NCI-H82 treated with DMSO at 0.1 percent for 48 hours (cell line): ENCODE measurements at regions not wholly inside any gene's neighbourhood (a gene's known extent, or its start where the extent isn't known, plus 50 kb on each side); places are given as distances from the start of the nearest gene placed in this dataset.
A peak's percentile ranks its signal among the peaks of the same experiment; 100 is the strongest.
"Not testable (repeated sequence)": the region's sequence is repeated elsewhere in the genome, so short reads cannot be mapped to it uniquely, and the experiment has no call there.

Experiments
- DNase-seq: peaks from one replicate; lab custom pipeline; 2025; ENCODE audit not compliant: unreplicated experiment; lab: John Stamatoyannopoulos, UW

DNA sequence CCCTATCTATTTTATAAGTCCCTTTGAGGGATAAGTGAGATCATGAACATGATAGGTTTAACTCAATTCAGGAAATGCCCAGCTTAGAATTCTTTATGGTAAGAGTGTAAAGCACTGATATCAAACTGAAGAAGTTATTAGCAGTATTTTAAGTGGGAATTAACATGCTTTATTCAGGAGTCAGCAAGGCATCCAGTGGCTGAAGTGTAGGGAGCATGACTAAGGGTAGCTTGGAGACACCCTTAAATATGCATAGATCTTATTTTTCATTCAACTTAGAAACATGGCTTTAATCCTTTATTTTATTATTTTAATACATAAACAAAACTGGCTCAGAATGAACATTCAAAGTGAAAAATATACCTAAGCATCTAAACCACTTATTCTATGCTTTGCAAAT, 158.3 kb upstream of the LPP start:
- DNase-seq = no peak

DNA sequence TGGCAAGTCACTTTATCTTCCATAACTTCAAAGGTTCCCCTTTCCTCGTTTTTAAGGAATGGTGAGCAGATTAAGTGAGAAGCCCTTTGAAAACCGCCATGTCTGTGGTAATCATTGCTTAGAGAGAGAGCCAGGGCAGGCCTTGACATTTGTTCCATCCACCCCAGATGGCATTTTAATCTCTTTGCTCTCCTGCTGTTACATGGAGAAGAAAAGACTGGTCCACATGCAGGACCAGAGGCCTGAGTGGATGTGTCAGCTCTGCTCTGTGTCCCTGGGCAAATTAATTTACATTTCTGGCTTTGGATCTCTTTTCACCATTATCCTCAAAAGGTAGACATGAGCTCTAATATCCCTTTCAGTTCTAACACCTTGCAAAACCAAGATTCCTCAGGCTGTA, 157.3 kb upstream of the LPP start:
- DNase-seq = no peak

DNA sequence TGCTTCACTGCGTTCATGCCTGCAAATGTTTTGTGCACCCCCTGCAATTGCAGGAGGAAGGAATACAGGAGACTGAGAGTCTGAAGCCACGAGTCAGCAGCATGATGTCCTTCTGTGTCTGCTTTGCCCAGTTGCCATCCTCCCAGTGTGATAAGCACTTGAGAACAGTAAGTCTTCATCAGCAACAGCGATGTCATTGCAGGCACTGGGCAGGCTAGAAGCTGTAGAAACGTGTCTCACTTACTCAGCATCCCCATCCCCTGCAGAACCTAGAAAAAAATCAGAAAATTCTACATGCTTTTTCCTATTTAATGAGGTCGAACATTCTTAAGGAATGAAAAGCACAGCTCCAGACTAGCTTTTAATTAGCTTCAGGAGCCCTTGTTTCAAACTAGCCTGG, 156.5 kb upstream of the LPP start:
- no peak for DNase-seq

DNA sequence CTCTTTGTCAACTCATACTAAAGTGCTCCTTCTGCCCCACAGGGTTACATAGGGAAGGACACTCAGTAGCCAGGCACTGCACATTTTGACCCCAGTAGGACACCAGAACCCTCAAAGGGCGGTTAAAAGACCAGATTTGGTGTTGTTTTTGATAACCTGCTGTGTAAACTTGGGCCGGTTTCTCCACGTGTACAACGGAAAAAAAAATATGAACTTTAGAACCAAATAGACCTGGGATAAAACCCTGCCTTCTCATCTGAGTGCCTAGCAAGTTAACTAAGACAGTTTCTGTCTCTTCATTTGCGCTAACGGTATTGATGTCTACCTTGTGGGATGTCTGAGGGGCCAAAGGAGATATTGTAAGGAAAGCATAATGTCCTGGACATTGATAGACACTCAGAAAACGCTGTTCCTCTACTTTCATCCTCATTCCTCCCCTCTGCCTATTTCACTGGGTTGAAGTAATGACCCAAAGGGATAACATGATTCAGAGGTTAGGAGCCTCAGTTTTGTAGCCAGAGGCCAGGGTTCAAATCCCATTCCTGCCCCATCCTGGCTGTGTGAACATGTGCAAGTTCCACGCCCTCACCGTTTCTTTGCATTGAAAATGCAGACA, 155.9 kb upstream of the LPP start:
- DNase-seq = no peak

DNA sequence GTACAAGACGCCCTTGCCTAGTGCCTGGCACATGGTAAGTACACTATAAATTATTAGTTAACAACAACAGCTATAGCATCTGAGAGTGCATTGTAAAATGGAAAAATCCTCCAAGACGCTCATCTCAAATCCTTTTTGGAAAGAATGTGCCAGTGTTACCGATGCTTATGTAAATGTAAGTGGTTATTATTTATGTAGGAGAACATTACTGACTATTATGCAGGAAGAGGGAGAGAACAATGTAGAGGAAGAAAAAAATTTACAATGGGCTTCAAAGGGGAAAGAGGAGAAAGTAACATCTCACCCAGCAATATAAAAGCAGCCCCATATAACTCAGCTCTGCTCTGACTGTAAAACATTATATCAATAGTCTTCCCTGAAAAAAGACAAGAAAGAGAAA, 155.3 kb upstream of the LPP start:
- no peak for DNase-seq

DNA sequence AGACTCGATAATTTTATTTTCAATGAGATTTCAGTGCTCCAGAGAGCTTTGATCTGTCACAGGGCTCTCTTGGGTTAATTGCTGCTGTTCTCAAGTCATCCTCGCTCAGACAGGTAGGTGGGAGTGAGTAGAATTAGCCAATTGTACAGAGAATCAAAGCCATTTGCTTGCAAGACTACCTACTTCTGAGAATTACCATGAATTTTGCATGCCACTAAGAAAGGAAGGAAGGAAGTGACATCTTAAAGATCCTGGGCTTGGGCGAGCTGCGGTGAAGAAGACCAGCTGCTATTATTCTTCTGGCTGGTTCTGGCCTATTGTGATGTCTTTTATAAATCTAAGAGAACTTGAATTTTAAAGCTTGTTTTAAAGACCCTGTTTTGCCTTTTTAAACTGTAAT, 154.1 kb upstream of the LPP start:
- DNase-seq = no peak

DNA sequence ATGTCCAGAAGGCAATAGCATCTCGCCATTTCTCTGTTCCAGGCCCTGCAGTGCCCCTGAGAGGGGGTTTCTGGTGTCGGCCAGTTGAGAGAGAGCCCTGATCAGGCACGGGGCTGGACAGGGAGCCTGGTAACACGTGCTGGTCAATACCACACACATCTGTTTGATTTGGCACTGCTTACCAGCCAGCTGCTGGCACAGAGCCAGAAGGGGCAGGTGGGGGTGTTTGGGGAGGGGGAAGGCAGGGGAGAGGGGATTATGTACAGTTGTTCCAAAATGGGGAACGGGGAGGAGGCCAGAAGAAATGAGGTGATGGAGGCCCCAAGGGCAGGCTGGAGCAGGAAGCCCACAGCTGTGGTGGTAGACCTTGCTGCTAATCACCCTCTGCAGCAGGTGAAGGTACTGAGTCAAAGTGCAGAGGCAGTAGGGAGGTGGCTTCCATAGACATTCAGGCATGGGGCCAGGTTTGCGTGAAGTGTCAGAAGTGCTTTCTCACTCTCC, 153.5 kb upstream of the LPP start:
- DNase-seq = no peak

DNA sequence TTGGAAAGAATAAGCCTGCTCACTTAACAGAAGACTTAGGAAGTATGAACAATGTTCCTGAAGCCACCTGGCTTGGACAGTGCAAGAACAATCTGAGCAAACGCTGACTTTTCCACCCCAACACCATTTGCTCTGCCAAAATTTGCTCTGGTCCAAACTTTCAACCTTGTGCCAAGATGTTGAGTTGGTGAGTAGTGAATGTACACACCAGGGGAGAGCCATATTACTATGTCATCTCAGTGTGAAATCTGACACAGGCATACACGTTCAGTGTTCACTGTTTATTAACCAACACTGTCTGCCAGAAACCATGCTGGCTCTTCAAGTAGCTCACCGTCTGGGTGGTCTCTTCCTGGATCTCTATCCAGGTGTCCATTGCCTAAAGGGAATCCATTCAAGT, 152.9 kb upstream of the LPP start:
- no peak for DNase-seq

DNA sequence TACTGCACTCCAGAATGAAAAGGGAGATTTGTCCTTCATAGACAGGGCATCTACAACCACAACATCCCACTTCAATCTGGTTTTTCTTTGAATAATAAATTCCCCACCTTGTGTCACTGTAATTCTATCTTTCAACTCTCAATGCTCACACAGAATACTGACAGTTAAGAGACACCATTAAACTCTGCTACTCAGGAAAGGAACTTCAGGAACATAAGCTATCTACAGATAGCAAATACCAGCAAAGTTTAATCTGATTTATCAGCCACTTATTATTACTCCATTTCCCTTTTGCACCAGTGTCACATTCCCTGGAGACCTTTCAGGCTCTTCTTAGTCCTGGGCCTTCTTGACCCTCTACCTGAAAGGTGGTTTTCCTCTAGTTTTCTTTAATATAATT, 152.0 kb upstream of the LPP start:
- DNase-seq = no peak

DNA sequence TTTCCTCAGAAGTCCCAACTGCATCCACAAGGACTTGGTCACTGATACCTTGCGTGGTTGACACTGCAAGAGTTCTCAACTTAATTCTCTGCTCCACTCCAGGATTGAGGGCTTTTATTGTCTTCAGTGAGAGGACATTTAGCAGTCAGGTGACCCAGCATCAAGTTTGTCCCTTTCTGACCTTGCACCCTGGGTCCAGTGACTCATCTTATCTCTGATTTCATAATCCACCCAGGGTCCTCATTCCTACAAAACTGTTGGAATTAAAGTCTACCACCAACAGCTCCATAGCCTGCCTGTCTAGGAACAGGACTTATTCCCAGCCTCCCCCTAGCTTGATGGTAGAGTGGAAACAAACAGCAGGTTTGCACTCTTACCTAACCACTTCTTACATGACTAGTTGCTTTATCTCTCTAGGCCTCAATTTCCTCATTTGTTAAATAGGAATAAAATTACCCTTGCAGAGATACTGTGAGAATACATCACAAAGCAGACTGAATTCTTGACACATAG, 151.3 kb upstream of the LPP start:
- DNase-seq = no peak

DNA sequence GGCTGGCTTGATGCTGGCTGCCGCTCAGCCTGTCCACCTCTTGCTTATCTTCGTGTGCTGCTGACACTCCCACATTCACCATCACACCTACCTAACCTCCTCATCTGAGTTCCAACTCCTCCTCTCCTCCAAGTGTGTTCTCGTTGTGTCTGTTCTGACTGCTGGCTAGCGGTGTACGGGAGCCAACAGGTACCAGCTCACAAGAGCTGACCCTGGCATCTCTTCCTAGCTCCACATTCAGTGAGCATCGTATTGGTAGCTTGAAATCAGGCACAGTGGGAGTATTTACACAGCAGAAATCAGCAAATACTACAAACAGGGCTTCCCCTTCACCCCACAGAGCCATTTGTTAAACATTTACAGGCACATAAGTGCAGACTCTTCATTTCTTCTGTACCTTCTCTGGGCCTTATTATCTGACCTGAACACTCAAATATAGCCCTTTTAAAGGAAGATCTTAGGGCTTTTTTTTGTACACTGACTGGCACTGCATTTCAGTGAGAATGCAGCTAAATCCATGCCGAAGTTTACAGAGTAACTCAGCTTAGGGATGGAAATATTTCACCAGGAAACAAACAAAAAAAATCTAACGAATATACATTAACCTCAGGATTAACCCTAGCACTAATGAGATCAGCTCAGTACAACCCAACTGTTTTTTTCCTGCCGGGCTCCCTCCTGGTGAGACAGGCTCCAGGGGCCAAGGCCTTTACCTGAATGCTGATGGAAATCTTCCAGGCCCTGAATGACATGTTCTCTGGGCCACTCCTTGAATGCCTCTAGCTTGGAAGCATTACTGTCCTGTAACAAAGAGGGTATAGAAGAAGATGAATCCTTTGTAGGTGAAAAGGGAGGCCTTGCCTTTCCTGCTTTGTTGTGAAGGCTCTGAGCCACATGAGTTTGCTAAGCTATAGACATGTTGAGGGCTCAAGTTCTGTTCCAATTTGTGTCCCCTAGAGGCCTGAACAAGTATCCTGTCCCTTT, 150.5 kb upstream of the LPP start:
- DNase-seq = peak; percentile 72

DNA sequence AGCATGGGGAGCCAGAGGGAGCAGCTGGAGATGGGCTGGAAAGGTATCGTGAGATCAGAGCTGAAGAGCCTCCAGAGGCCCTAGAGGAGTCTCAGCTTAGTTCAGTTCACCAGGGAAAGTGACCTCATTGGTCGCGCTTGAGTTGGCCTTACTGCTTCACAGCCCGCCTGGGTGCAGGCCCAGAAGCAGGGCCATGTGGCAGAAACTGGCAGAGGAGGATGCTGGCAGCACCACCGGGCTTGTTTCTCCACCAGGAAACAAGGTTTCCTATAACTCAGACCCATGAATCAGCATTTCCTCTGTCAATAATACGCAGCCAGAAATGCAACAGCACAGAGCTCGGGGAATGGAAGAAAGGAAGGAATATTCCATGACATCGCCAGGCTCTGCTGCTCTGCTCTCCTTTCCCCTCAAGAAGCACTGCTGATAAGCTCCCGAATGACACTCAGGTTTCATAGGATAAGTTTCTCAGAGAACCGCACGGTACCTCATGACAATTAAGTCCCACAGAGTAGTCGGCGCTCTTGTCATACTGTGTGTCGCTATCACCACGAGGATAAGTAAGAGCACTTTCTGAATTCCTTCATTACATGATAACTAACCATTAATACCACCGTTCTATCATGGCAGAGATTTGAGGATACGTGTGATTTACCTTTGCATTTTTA, 147.1 kb upstream of the LPP start:
- no peak for DNase-seq

DNA sequence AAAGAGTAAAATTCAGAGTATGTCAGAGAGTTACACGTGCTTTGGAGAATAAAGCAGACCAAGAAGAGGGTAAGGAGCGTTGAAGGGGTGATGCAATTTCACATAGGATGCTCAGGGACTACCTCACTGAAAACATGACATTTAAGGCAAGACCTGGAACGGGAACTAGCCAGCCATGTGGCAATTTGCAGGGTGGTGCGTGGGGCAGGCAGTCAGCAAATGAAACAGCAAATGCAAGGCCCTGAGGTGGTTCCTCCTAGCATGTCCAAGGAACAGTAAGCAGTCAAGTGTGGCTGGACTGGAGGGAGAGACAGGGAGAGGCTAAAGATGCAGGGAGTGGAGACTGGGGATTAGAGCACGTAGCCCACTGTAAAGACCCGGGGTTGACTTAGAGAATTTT, 146.1 kb upstream of the LPP start:
- DNase-seq = no peak

DNA sequence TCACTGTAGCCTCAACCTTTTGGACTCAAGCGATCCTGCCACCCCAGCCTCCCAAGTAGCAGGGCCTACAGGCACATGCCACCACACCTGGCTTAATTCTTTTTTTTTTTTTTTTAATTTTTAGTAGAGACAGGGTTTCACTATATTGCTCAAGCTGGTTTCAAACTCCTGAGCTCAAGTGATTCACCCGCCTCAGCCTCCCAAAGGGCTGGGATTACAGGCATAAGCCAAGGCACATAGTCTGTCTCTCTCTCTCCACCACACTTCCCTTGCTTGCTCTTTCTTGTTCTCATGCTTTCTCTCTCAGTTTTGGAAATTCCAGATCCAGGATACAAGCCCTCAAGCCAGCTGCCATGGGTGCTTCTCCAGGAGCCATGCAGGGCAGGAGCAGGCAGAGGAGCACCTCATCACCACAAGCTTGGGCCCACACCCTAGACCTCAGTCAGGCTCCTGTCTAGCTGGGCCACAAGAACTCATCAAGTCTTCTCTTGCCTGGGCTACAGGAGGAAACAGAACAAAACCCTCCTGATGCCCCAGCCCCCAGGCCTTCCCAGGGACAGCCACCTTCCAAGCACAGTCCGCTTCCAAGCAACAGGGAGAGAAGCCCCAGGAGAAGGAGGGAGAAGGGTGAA, 145.3 kb upstream of the LPP start:
- no peak for DNase-seq

DNA sequence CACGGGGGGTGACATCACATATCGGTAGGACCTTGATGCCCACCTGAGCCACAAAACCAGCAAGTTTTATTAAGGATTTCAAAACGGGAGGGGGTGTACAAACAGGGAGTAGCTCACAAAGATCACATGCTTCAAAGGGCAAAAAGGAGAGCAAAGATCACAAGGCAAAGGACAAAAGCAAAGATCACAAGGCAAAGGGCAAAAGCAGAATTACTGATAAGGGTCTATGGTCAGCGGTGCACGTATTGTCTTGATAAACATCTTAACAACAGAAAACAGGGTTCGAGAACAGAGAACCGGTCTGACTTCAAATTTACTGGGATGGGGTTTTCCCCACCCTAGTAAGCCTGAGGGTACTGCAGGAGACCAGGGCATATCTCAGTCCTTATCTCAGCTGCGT, 143.5 kb upstream of the LPP start:
- DNase-seq = no peak

DNA sequence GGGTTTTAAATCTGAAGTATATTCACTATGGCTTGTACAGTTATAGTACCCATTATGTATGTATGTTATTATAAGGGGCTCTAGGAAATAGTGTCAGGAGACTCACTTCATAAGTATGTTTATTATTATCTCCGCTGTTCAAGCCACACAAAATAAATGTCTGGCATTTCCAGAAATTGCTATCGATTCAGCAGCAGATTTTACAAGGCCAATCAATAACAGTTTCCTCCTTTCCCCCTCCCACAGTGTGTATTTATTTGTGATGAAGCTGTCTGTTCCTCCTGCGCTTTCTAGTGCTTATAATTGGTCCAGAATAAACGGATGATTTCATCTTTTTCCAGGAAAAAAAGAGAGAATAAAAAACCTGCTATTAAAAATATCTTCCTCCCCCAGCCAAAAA, 134.2 kb upstream of the LPP start:
- DNase-seq = no peak

DNA sequence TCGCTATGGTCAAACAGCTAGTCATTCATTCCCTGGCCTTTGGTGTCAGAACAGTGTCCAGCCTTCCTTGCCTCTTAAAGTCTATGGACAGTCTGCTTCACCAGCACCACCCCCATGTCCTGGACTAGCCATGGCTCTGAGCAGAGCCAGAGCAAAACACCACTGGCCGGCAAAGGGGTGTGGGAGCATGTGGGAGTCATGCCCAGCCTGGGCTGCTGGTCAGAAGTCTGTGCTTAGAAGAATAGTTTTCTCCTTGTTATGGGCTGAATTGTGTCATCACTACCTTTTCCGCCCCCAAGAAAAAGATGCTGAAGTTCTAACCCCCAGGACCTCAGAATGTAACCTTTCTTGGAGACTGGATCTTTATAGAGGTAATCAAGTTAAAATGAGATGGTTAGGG, 132.9 kb upstream of the LPP start:
- DNase-seq = no peak

DNA sequence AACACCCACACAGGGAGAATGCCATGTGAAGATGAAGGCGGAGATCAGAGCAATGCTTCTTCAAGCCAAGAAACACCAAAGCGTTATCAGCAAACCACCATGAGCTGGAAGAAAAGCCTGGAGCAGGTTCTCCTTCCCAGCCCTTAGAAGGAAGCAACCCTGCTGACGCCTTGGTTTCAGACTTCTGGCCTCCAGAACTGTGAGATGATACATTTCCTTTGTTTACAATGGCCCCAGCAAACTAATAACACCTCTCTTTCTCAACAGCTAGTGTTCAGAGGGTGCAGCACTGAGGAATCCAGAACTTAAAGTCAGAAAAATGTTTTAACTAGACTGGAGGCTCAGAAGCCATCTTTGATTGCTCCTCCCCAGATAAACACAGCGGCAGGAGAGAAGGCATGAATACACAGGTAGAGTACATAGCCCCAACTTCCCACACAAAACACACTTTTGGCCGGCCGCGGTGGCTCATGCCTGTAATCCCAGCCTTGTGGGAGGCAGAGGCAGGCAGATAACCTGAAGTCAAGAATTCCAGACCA, 132.4 kb upstream of the LPP start:
- DNase-seq = no peak

DNA sequence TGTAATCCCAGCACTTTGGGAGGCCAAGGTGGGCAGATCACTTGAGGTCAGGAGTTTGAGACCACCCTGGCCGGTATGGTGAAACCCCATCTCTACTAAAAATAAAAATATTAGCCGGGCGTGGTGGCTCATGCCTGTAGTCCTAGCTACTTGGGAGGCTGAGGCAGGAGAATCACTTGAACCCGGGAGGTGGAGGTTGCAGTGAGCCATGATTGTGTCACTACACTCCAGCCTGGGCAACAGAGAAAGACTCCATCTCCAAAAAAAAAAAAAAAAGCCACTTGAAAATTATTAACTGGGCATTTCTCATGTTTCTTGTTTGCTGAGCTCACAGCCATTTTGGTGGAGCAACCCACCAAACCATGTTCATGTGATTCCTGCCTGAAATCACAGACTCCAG, 131.1 kb upstream of the LPP start:
- DNase-seq = not testable (repeated sequence)

DNA sequence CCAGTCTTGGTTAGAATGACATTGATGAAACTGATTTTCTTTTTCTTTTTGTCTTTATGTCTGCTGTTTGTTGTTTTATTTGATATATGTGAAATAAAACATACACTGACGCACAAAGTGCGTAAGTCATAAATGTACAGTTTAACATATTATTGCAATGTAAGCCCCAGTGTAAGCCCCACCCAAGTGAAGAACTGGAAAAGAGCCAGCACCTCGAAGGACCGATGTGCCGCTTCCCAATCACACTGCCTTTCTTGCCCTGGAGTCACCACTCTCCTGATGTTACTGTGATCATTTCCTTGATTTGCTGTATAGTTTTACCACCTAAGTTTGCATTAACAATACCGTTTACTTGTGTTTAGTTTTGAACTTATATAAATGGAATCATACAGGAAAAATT, 128.4 kb upstream of the LPP start:
- no peak for DNase-seq
